ENCODE measurements at regions not wholly inside any gene's neighbourhood (a gene's known extent, or its start where the extent isn't known, plus 50 kb on each side); places are given as distances from the start of the nearest gene placed in this dataset.

DNA sequence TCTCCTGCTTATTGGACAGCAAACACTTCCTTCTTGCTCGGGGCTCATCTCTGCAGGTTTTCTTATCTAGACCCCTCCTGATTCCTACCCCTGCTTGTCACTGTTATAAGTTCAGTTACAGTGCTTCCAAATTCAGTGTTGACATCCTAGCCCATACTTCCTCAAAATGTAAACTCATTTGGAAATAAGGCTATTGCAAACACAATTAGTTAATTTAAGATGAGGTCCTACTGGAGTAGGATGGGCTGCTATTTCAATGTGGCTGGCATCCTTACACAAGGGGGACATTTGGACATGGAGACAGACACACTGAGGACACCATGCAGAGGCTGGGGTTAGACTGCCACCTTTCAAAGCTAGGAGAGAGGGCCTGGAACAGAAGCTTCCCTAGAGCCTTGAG is 85.2 kb upstream of the NPVF start:
- H4K20me1 ChIP-seq (ENCODE audit: insufficient read depth, low read length), result no peaks in the 10 kb centered on the region
- H2AFZ ChIP-seq (ENCODE audit: low read depth, low read length), result no peak overlapping the region
- TF ChIP-seq, protein P1, sequence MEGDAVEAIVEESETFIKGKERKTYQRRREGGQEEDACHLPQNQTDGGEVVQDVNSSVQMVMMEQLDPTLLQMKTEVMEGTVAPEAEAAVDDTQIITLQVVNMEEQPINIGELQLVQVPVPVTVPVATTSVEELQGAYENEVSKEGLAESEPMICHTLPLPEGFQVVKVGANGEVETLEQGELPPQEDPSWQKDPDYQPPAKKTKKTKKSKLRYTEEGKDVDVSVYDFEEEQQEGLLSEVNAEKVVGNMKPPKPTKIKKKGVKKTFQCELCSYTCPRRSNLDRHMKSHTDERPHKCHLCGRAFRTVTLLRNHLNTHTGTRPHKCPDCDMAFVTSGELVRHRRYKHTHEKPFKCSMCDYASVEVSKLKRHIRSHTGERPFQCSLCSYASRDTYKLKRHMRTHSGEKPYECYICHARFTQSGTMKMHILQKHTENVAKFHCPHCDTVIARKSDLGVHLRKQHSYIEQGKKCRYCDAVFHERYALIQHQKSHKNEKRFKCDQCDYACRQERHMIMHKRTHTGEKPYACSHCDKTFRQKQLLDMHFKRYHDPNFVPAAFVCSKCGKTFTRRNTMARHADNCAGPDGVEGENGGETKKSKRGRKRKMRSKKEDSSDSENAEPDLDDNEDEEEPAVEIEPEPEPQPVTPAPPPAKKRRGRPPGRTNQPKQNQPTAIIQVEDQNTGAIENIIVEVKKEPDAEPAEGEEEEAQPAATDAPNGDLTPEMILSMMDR (IDR thresholded peaks at IDR 0.05; ENCODE audit: low read depth, low read length), result no peak
- TF ChIP-seq EZH2phosphoT487 (IDR thresholded peaks at IDR 0.05; ENCODE audit: low read depth), result no peak
- no peak overlapping the region for H3K4me3 ChIP-seq (ENCODE audit: low read length)
- peaks cover 1% of the 10 kb centered on the region for H3K4me1 ChIP-seq (ENCODE audit: low read length)
- no peaks in the 10 kb centered on the region for H3K9me3 ChIP-seq (ENCODE audit: insufficient read depth, low read length)
- no peaks in the 10 kb centered on the region for H3K36me3 ChIP-seq (replicated peaks; ENCODE audit: low read depth, low read length)
- no peaks in the 10 kb centered on the region for H3K79me2 ChIP-seq (ENCODE audit: low read length)
- no peak overlapping the region for H3K9ac ChIP-seq (ENCODE audit: low read length)
- no peak overlapping the region for H3K27ac ChIP-seq (ENCODE audit: low read length)
- no peaks in the 10 kb centered on the region for H3K27me3 ChIP-seq (ENCODE audit: low read depth, low read length)
- H3K4me2 ChIP-seq (ENCODE audit: low read length), result no peak overlapping the region

DNA sequence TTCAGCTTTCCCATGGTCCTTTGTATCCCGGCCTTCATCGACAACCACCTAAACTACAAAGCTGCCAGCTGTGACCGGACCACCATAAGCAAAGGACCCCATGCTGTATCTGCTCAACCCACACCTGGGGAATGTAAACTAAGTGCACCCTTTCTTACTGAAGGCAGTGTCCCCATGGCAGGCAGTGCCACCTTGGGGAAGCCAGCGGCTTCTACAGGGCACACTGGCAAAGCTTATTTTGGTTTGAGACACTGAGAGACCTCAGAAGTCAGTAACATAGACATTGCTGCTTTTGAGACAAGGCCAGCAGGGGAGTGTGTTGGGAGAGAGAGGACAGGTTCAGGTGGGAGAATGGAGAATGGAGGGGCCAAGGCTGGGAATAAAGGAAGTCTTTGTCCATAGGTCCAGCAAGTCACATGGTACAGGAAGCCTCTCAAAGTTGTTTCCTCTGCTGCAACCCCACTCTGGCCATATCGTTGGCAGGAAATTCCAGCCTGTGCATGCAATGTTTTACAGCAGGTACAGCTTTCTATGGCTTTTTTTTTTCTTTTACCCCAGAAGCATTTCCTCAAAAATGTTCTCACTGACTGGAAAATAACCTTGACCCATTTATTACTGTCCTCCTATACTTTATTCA is 85.9 kb upstream of the NPVF start:
- no peak overlapping the region for H3K4me2 ChIP-seq (ENCODE audit: low read length)
- no peak overlapping the region for H2AFZ ChIP-seq (ENCODE audit: low read depth, low read length)
- no peaks in the 10 kb centered on the region for H3K36me3 ChIP-seq (replicated peaks; ENCODE audit: low read depth, low read length)
- no peak overlapping the region for H3K27ac ChIP-seq (ENCODE audit: low read length)
- peaks cover 8% of the 10 kb centered on the region for H3K4me1 ChIP-seq (ENCODE audit: low read length)
- no peak for TF ChIP-seq EZH2phosphoT487 (IDR thresholded peaks at IDR 0.05; ENCODE audit: low read depth)
- TF ChIP-seq, protein P1 (IDR thresholded peaks at IDR 0.05; ENCODE audit: low read depth, low read length), result peak; percentile 9; the same call in 1 of the 2 replicates
- H3K79me2 ChIP-seq (ENCODE audit: low read length), result no peaks in the 10 kb centered on the region
- H3K4me3 ChIP-seq (ENCODE audit: low read length), result no peak overlapping the region
- H4K20me1 ChIP-seq (ENCODE audit: insufficient read depth, low read length), result no peaks in the 10 kb centered on the region
- H3K27me3 ChIP-seq (ENCODE audit: low read depth, low read length), result no peaks in the 10 kb centered on the region
- H3K9me3 ChIP-seq (ENCODE audit: insufficient read depth, low read length), result no peaks in the 10 kb centered on the region
- H3K9ac ChIP-seq (ENCODE audit: low read length), result no peak overlapping the region

DNA sequence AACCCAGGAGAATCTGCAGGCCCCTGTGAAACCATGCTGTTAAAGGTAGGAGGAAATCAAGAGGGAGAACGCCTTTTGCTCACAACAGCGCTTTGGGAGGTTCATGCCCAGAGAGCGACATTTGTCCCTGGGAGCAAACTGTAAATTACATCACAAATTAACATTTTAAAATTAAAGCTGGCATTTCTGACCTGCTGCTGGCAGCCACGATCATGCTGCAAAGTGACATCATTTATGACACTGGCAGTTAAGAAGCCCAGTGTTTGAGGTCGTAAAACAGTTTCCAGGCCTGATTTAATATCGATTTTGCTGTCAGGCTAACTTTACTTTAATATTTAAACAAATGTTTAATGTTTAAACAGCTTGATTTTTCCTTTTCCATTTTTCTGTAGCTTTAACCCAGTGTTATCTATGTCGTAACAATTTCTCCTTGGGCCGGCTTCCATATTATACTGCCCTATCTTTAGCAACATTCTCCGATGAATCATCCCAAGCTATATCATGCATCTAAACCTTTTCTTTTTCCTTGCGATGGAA is 86.5 kb upstream of the NPVF start:
- Histone ChIP-seq H2AFZ (ENCODE audit: low read depth, low read length) (no peak overlapping the region), H3K36me3 (replicated peaks; ENCODE audit: low read depth, low read length) (no peaks in the 10 kb centered on the region), H3K79me2 (ENCODE audit: low read length) (no peaks in the 10 kb centered on the region), H3K27ac (ENCODE audit: low read length) (no peak overlapping the region), H4K20me1 (ENCODE audit: insufficient read depth, low read length) (no peaks in the 10 kb centered on the region), H3K9ac (ENCODE audit: low read length) (no peak overlapping the region), H3K4me3 (ENCODE audit: low read length) (no peak overlapping the region), H3K4me2 (ENCODE audit: low read length) (no peak overlapping the region), H3K4me1 (ENCODE audit: low read length) (peaks cover 14% of the 10 kb centered on the region), H3K9me3 (ENCODE audit: insufficient read depth, low read length) (no peaks in the 10 kb centered on the region), H3K27me3 (ENCODE audit: low read depth, low read length) (no peaks in the 10 kb centered on the region)
- TF ChIP-seq, protein P1 (IDR thresholded peaks at IDR 0.05; ENCODE audit: low read depth, low read length), result no peak
- no peak for TF ChIP-seq EZH2phosphoT487 (IDR thresholded peaks at IDR 0.05; ENCODE audit: low read depth)

DNA sequence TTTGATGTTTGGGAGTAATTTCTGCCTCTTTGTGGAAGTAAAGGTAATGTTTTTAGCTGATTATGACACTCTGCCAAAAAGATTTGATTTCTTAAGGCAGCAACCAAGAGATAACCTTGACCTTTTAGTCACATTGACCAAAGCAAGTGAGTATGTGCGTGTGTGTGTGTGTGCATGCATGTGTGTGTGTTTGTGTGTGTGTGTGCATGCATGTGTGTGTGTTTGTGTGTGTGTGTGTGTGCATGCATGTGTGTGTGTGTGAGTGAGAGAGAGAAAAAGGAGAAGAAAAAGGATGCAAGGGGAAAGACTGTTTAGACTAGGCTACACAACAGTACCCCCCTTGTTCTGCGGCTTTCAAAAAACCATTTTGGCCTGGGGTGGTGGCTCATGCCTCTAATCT is 88.1 kb upstream of the NPVF start:
- H3K36me3 ChIP-seq (replicated peaks; ENCODE audit: low read depth, low read length), result no peaks in the 10 kb centered on the region
- TF ChIP-seq, protein P1 (IDR thresholded peaks at IDR 0.05; ENCODE audit: low read depth, low read length), result no peak
- TF ChIP-seq EZH2phosphoT487 (IDR thresholded peaks at IDR 0.05; ENCODE audit: low read depth), result no peak

More for the DNA sequence above, 88.1 kb upstream of the NPVF start:
- H3K4me2 ChIP-seq (ENCODE audit: low read length), result no peak overlapping the region
- no peak overlapping the region for H2AFZ ChIP-seq (ENCODE audit: low read depth, low read length)
- no peak overlapping the region for H3K4me3 ChIP-seq (ENCODE audit: low read length)
- H4K20me1 ChIP-seq (ENCODE audit: insufficient read depth, low read length), result no peaks in the 10 kb centered on the region
- H3K79me2 ChIP-seq (ENCODE audit: low read length), result no peaks in the 10 kb centered on the region
- peaks cover 18% of the 10 kb centered on the region for H3K4me1 ChIP-seq (ENCODE audit: low read length)
- no peaks in the 10 kb centered on the region for H3K9me3 ChIP-seq (ENCODE audit: insufficient read depth, low read length)
- H3K27me3 ChIP-seq (ENCODE audit: low read depth, low read length), result no peaks in the 10 kb centered on the region
- H3K9ac ChIP-seq (ENCODE audit: low read length), result no peak overlapping the region
- H3K27ac ChIP-seq (ENCODE audit: low read length), result no peak overlapping the region

All from OCI-LY3 (cell line).